ENCODE measurements at regions not wholly inside any gene's neighbourhood (a gene's known extent, or its start where the extent isn't known, plus 50 kb on each side); places are given as distances from the start of the nearest gene placed in this dataset.

GRCh38 chr15:69758291-69758771 lies 305.7 kb downstream of the RPLP1 start:
- no peak for TF ChIP-seq ETV6 (CRISPR knock-in tag; IDR thresholded peaks at IDR 0.05)
- TF ChIP-seq ZNF416 (CRISPR knock-in tag; IDR thresholded peaks at IDR 0.05) = no peak
- no peak for TF ChIP-seq CTCF (IDR thresholded peaks at IDR 0.05)
- no peak for TF ChIP-seq SP1 (CRISPR knock-in tag; conservative IDR thresholded peaks at IDR 0.05)
- TF ChIP-seq ATF3 (CRISPR knock-in tag; conservative IDR thresholded peaks at IDR 0.05) = no peak
- TF ChIP-seq MAX (CRISPR knock-in tag; IDR thresholded peaks at IDR 0.05) = no peak
- no peak for TF ChIP-seq E2F1 (CRISPR knock-in tag; IDR thresholded peaks at IDR 0.05)
- no peak for TF ChIP-seq MLX (CRISPR knock-in tag; IDR thresholded peaks at IDR 0.05)
- TF ChIP-seq USF2 (CRISPR knock-in tag; IDR thresholded peaks at IDR 0.05) = no peak
- TF ChIP-seq TEAD1 (CRISPR knock-in tag; IDR thresholded peaks at IDR 0.05) = no peak
- TF ChIP-seq ZNF396 (CRISPR knock-in tag; IDR thresholded peaks at IDR 0.05; ENCODE audit: borderline replicate concordance) = no peak

Data from WTC11 (cell line).